GM12864 (cell line): ENCODE measurements at regions not wholly inside any gene's neighbourhood (a gene's known extent, or its start where the extent isn't known, plus 50 kb on each side); places are given as distances from the start of the nearest gene placed in this dataset.
"Not testable (repeated sequence)": the region's sequence is repeated elsewhere in the genome, so short reads cannot be mapped to it uniquely, and the experiment has no call there.

Source experiments
- DNase-seq: peaks from one replicate; pipeline ENCODE4 v3.0.0-alpha.2; 2011; ENCODE audit warnings: low read depth
- H3K4me3 ChIP-seq: 2 replicates; pipeline ENCODE4 v1.5.1; 2011; ENCODE audit warnings: mild to moderate bottlenecking, low read depth, low read length, control low read depth
- CTCF ChIP-seq: IDR thresholded peaks from 2 replicates; pipeline ENCODE4 v1.5.1; 2011; ENCODE audit warnings: low read depth, mild to moderate bottlenecking, moderate library complexity, low read length, control low read depth, inconsistent platforms; ENCODE audit errors: missing control alignments

GRCh38 chr4:152185786-152186550 is 349.9 kb downstream of the FBXW7 start:
- H3K4me3 ChIP-seq = no peak overlapping the region
- no peak for TF ChIP-seq CTCF
- no peak for DNase-seq

GRCh38 chr4:152181150-152181549 is 354.7 kb downstream of the FBXW7 start:
- TF ChIP-seq CTCF = no peak
- DNase-seq = no peak
- H3K4me3 ChIP-seq = no peak overlapping the region

- no peak for DNase-seq
- no peak overlapping the region for H3K4me3 ChIP-seq
- no peak for TF ChIP-seq CTCF
Measured at GRCh38 chr4:152180369-152180768, 355.5 kb downstream of the FBXW7 start.

- H3K4me3 ChIP-seq, DNase-seq: not testable (repeated sequence)
Measured at GRCh38 chr4:152177538-152177937, 358.4 kb downstream of the FBXW7 start.

- no peak for TF ChIP-seq CTCF
- no peak for DNase-seq
- H3K4me3 ChIP-seq = no peak overlapping the region
Measured at GRCh38 chr4:152176627-152177214, 359.2 kb downstream of the FBXW7 start.

GRCh38 chr4:152175586-152175985 is 360.3 kb downstream of the FBXW7 start:
- H3K4me3 ChIP-seq = no peak overlapping the region
- no peak for TF ChIP-seq CTCF
- no peak for DNase-seq

GRCh38 chr4:152172146-152172545 is 363.7 kb downstream of the FBXW7 start:
- TF ChIP-seq CTCF = no peak
- DNase-seq = no peak
- H3K4me3 ChIP-seq = no peak overlapping the region
